ENCODE measurements at regions not wholly inside any gene's neighbourhood (a gene's known extent, or its start where the extent isn't known, plus 50 kb on each side); places are given as distances from the start of the nearest gene placed in this dataset.

GRCh38 chr14:53526200-53526599, 373.1 kb upstream of the DDHD1 start:
- no peak for DNase-seq
- no peak overlapping the region for H3K27ac ChIP-seq (ENCODE audit: low read length)
- intact Hi-C loops (cut with micrococcal nuclease): no loop called here
- H3K79me2 ChIP-seq (ENCODE audit: low read length): no peaks in the 10 kb centered on the region
- 0 out of 2 replicates have a peak, but pooled peaks cover 5% of the 10 kb centered on the region for H3K4me1 ChIP-seq (ENCODE audit: insufficient read depth, low read length)
- ChIA-PET POLR2A (ENCODE audit: unreplicated experiment) (interaction anchor here (0.6 kb wide), 2 partner anchors 10 to 300 kb away, joined by 3 to 4 read pairs; no protein-coding TSS in a partner anchor), CTCF (no interaction called here)
- H2AFZ ChIP-seq (ENCODE audit: low read length): no peak overlapping the region
- no peaks in the 10 kb centered on the region for H3F3A ChIP-seq (ENCODE audit: low read length, unreplicated experiment)
- H3K9ac ChIP-seq (ENCODE audit: low read length): no peak overlapping the region
- BruUV-seq (replicated peaks): no TSS peak
- H3K9me2 ChIP-seq (replicated peaks; ENCODE audit: low read length): no peaks in the 10 kb centered on the region
- no peaks in the 10 kb centered on the region for H3K36me3 ChIP-seq (ENCODE audit: low read depth, low read length)
- H3K4me3 ChIP-seq (ENCODE audit: low read length): no peak overlapping the region
- H4K20me1 ChIP-seq (ENCODE audit: low read length): no peaks in the 10 kb centered on the region
- H3K27me3 ChIP-seq (ENCODE audit: low read length): no peaks in the 10 kb centered on the region
- no peaks in the 10 kb centered on the region for H3K9me3 ChIP-seq (ENCODE audit: low read length)
- TF ChIP-seq EZH2phosphoT487 (IDR thresholded peaks at IDR 0.05; ENCODE audit: borderline replicate concordance, low read length) (no peak), EZH2 (IDR thresholded peaks at IDR 0.05; ENCODE audit: low read length, unreplicated experiment) (no peak), CTCF (conservative IDR thresholded peaks at IDR 0.05; ENCODE audit: low read depth, low read length) (no peak)
- peak; percentile 30 for ATAC-seq
- H3K4me2 ChIP-seq (ENCODE audit: low read length): no peak overlapping the region

GRCh38 chr14:53525608-53526007, 372.5 kb upstream of the DDHD1 start:
- no peak for ATAC-seq
- no peaks in the 10 kb centered on the region for H3K9me2 ChIP-seq (replicated peaks; ENCODE audit: low read length)
- no peak for DNase-seq
- no peaks in the 10 kb centered on the region for H3K36me3 ChIP-seq (ENCODE audit: low read depth, low read length)
- TF ChIP-seq EZH2 (IDR thresholded peaks at IDR 0.05; ENCODE audit: low read length, unreplicated experiment) (no peak), CTCF (conservative IDR thresholded peaks at IDR 0.05; ENCODE audit: low read depth, low read length) (no peak), EZH2phosphoT487 (IDR thresholded peaks at IDR 0.05; ENCODE audit: borderline replicate concordance, low read length) (no peak)
- no peaks in the 10 kb centered on the region for H4K20me1 ChIP-seq (ENCODE audit: low read length)
- H3K27me3 ChIP-seq (ENCODE audit: low read length): no peaks in the 10 kb centered on the region
- H3K79me2 ChIP-seq (ENCODE audit: low read length): no peaks in the 10 kb centered on the region
- no peaks in the 10 kb centered on the region for H3K4me1 ChIP-seq (ENCODE audit: insufficient read depth, low read length)
- no TSS peak for BruUV-seq (replicated peaks)
- no peak overlapping the region for H3K27ac ChIP-seq (ENCODE audit: low read length)
- no peak overlapping the region for H2AFZ ChIP-seq (ENCODE audit: low read length)
- ChIA-PET CTCF (no interaction called here), POLR2A (ENCODE audit: unreplicated experiment) (interaction anchor here (0.6 kb wide), 1 partner anchor 300 kb away, joined by 4 read pairs; no protein-coding TSS in a partner anchor)
- no peak overlapping the region for H3K9ac ChIP-seq (ENCODE audit: low read length)
- intact Hi-C loops (cut with micrococcal nuclease): no loop called here
- no peak overlapping the region for H3K4me3 ChIP-seq (ENCODE audit: low read length)
- H3K4me2 ChIP-seq (ENCODE audit: low read length): no peak overlapping the region
- H3F3A ChIP-seq (ENCODE audit: low read length, unreplicated experiment): no peaks in the 10 kb centered on the region
- H3K9me3 ChIP-seq (ENCODE audit: low read length): no peaks in the 10 kb centered on the region

- H3K9me3 ChIP-seq (ENCODE audit: low read length): no peaks in the 10 kb centered on the region
- no peak overlapping the region for H3K27ac ChIP-seq (ENCODE audit: low read length)
- POLR2A ChIA-PET (ENCODE audit: unreplicated experiment): no interaction called here
- no peaks in the 10 kb centered on the region for H4K20me1 ChIP-seq (ENCODE audit: low read length)
- intact Hi-C loops (cut with micrococcal nuclease): no loop called here
- TF ChIP-seq CTCF (conservative IDR thresholded peaks at IDR 0.05; ENCODE audit: low read depth, low read length) (no peak), EZH2 (IDR thresholded peaks at IDR 0.05; ENCODE audit: low read length, unreplicated experiment) (no peak), EZH2phosphoT487 (IDR thresholded peaks at IDR 0.05; ENCODE audit: borderline replicate concordance, low read length) (no peak)
- H3K4me2 ChIP-seq (ENCODE audit: low read length): no peak overlapping the region
- no peaks in the 10 kb centered on the region for H3K27me3 ChIP-seq (ENCODE audit: low read length)
- H3F3A ChIP-seq (ENCODE audit: low read length, unreplicated experiment): no peaks in the 10 kb centered on the region
- CTCF ChIA-PET: no interaction called here
- H3K9ac ChIP-seq (ENCODE audit: low read length): no peak overlapping the region
- no TSS peak for BruUV-seq (replicated peaks)
- H3K4me3 ChIP-seq (ENCODE audit: low read length): no peak overlapping the region
- ATAC-seq: no peak
- H3K36me3 ChIP-seq (ENCODE audit: low read depth, low read length): no peaks in the 10 kb centered on the region
- no peaks in the 10 kb centered on the region for H3K79me2 ChIP-seq (ENCODE audit: low read length)
- no peak overlapping the region for H2AFZ ChIP-seq (ENCODE audit: low read length)
- no peak for DNase-seq
- no peaks in the 10 kb centered on the region for H3K9me2 ChIP-seq (replicated peaks; ENCODE audit: low read length)
- no peaks in the 10 kb centered on the region for H3K4me1 ChIP-seq (ENCODE audit: insufficient read depth, low read length)
These were observed 371.3 kb upstream of the DDHD1 start for GRCh38 chr14:53524391-53524790.

Data from PC-3 (cell line).